Globus pallidus (tissue), 1 donor: ENCODE measurements at regions not wholly inside any gene's neighbourhood (a gene's known extent, or its start where the extent isn't known, plus 50 kb on each side); places are given as distances from the start of the nearest gene placed in this dataset.
A peak's percentile ranks its signal among the peaks of the same experiment; 100 is the strongest.
"Not testable (repeated sequence)": the region's sequence is repeated elsewhere in the genome, so short reads cannot be mapped to it uniquely, and the experiment has no call there.

Experiments used
- DNase-seq: peaks from one replicate; pipeline ENCODE4 v3.0.0-alpha.2; 2015; ENCODE audit warnings: low spot score

GRCh38 chr6:109875973-109876372 lies 102.1 kb upstream of the GPR6 start:
- DNase-seq: no peak

GRCh38 chr6:109877028-109878004 lies 100.8 kb upstream of the GPR6 start:
- no peak for DNase-seq

- not testable (repeated sequence) for DNase-seq
These were observed 100.0 kb upstream of the GPR6 start for GRCh38 chr6:109878005-109878690.

GRCh38 chr6:109879081-109879480 lies 99.0 kb upstream of the GPR6 start:
- not testable (repeated sequence) for DNase-seq

GRCh38 chr6:109879521-109879920 lies 98.6 kb upstream of the GPR6 start:
- DNase-seq: no peak

- not testable (repeated sequence) for DNase-seq
These were observed 97.0 kb upstream of the GPR6 start for GRCh38 chr6:109881069-109881468.

- not testable (repeated sequence) for DNase-seq
These were observed 96.1 kb upstream of the GPR6 start for GRCh38 chr6:109881953-109882490.

- peak; percentile 16 for DNase-seq
These were observed 86.2 kb upstream of the GPR6 start for GRCh38 chr6:109891924-109892323.

GRCh38 chr6:109892451-109893435 lies 85.4 kb upstream of the GPR6 start:
- DNase-seq: no peak

- DNase-seq: no peak
These were observed 84.5 kb upstream of the GPR6 start for GRCh38 chr6:109893606-109894005.

GRCh38 chr6:109894181-109894580 lies 83.9 kb upstream of the GPR6 start:
- DNase-seq: no peak

- no peak for DNase-seq
These were observed 81.8 kb upstream of the GPR6 start for GRCh38 chr6:109896341-109896740.

GRCh38 chr6:109897025-109897424 lies 81.1 kb upstream of the GPR6 start:
- no peak for DNase-seq

- no peak for DNase-seq
These were observed 80.5 kb upstream of the GPR6 start for GRCh38 chr6:109897561-109898080.

GRCh38 chr6:109901976-109902375 lies 76.1 kb upstream of the GPR6 start:
- no peak for DNase-seq

GRCh38 chr6:109902870-109903269 lies 75.2 kb upstream of the GPR6 start:
- no peak for DNase-seq

GRCh38 chr6:109910571-109910970 lies 67.5 kb upstream of the GPR6 start:
- no peak for DNase-seq

- no peak for DNase-seq
These were observed 66.0 kb upstream of the GPR6 start for GRCh38 chr6:109912118-109912517.

- DNase-seq: no peak
These were observed 65.2 kb upstream of the GPR6 start for GRCh38 chr6:109912952-109913351.

GRCh38 chr6:109915748-109916147 lies 62.4 kb upstream of the GPR6 start:
- not testable (repeated sequence) for DNase-seq

- no peak for DNase-seq
These were observed 61.4 kb upstream of the GPR6 start for GRCh38 chr6:109916759-109917158.
